Effector memory CD4-positive, alpha-beta T cell (primary cell): ENCODE measurements at regions not wholly inside any gene's neighbourhood (a gene's known extent, or its start where the extent isn't known, plus 50 kb on each side); places are given as distances from the start of the nearest gene placed in this dataset.

Experiments
- DNase-seq, 3 donors: peaks; one replicate each; pipeline ENCODE4 v3.0.0-alpha.2; 2020
- H3K27ac ChIP-seq: 2 replicates; pipeline ENCODE4 v1.7.0; 2013; ENCODE audit warnings: mild to moderate bottlenecking, low read length, moderate library complexity; ENCODE audit not compliant: insufficient read depth, poor library complexity, severe bottlenecking
- H3K27me3 ChIP-seq: replicated peaks from 2 replicates; pipeline ENCODE4 v1.7.0; 2013; ENCODE audit warnings: mild to moderate bottlenecking, low read length; ENCODE audit not compliant: insufficient read depth, control insufficient read depth, poor library complexity, severe bottlenecking
- H3K36me3 ChIP-seq: 2 replicates; pipeline ENCODE4 v1.7.0; 2013; ENCODE audit warnings: mild to moderate bottlenecking, low read length, moderate library complexity; ENCODE audit not compliant: control insufficient read depth, insufficient read depth
- H3K4me1 ChIP-seq: 2 replicates; pipeline ENCODE4 v1.7.0; 2013; ENCODE audit warnings: low read length, mild to moderate bottlenecking; ENCODE audit not compliant: control insufficient read depth, insufficient read depth, poor library complexity, severe bottlenecking
- H3K4me3 ChIP-seq: 2 replicates; pipeline ENCODE4 v1.7.0; 2013; ENCODE audit warnings: low read length, low read depth, mild to moderate bottlenecking; ENCODE audit not compliant: insufficient read depth, poor library complexity, severe bottlenecking
- H3K9me3 ChIP-seq: 2 replicates; pipeline ENCODE4 v1.7.0; 2013; ENCODE audit warnings: mild to moderate bottlenecking, low read length, moderate library complexity; ENCODE audit not compliant: control insufficient read depth

- no peak overlapping the region for H3K4me3 ChIP-seq
- DNase-seq = no peak
- H3K9me3 ChIP-seq = no peaks in the 10 kb centered on the region
- no peaks in the 10 kb centered on the region for H3K4me1 ChIP-seq
- no peaks in the 10 kb centered on the region for H3K27me3 ChIP-seq
- H3K27ac ChIP-seq = no peak overlapping the region
- H3K36me3 ChIP-seq = no peaks in the 10 kb centered on the region
Measured at GRCh38 chr3:28947061-28947460, 333.8 kb upstream of the RBMS3 start.

- DNase-seq = no peak
- Histone ChIP-seq H3K4me1 (no peaks in the 10 kb centered on the region), H3K4me3 (no peak overlapping the region), H3K27ac (no peak overlapping the region), H3K27me3 (no peaks in the 10 kb centered on the region), H3K36me3 (no peaks in the 10 kb centered on the region), H3K9me3 (no peaks in the 10 kb centered on the region)
Measured at GRCh38 chr3:28947751-28948150, 333.1 kb upstream of the RBMS3 start.

GRCh38 chr3:28948685-28949084 is 332.2 kb upstream of the RBMS3 start:
- Histone ChIP-seq H3K27ac (no peak overlapping the region), H3K27me3 (no peaks in the 10 kb centered on the region), H3K4me3 (no peak overlapping the region), H3K4me1 (no peaks in the 10 kb centered on the region), H3K9me3 (no peaks in the 10 kb centered on the region), H3K36me3 (no peaks in the 10 kb centered on the region)
- no peak for DNase-seq

GRCh38 chr3:28949580-28949979 is 331.3 kb upstream of the RBMS3 start:
- no peak overlapping the region for H3K4me3 ChIP-seq
- H3K36me3 ChIP-seq = no peaks in the 10 kb centered on the region
- no peaks in the 10 kb centered on the region for H3K9me3 ChIP-seq
- no peaks in the 10 kb centered on the region for H3K27me3 ChIP-seq
- no peak for DNase-seq
- H3K27ac ChIP-seq = no peak overlapping the region
- no peaks in the 10 kb centered on the region for H3K4me1 ChIP-seq

- Histone ChIP-seq H3K4me1 (no peaks in the 10 kb centered on the region), H3K4me3 (no peak overlapping the region)
Measured at GRCh38 chr3:28950614-28951013, 330.3 kb upstream of the RBMS3 start.

GRCh38 chr3:28951772-28952556 is 328.9 kb upstream of the RBMS3 start:
- Histone ChIP-seq H3K27ac (no peak overlapping the region), H3K4me1 (no peaks in the 10 kb centered on the region), H3K4me3 (no peak overlapping the region), H3K9me3 (no peaks in the 10 kb centered on the region), H3K27me3 (no peaks in the 10 kb centered on the region), H3K36me3 (no peaks in the 10 kb centered on the region)
- no peak for DNase-seq

More at GRCh38 chr3:28950614-28951013, 330.3 kb upstream of the RBMS3 start:
- H3K27me3 ChIP-seq = no peaks in the 10 kb centered on the region
- no peak overlapping the region for H3K27ac ChIP-seq
- H3K9me3 ChIP-seq = no peaks in the 10 kb centered on the region
- DNase-seq = no peak
- H3K36me3 ChIP-seq = no peaks in the 10 kb centered on the region

- Histone ChIP-seq H3K27ac (no peak overlapping the region), H3K9me3 (no peaks in the 10 kb centered on the region), H3K4me1 (no peaks in the 10 kb centered on the region), H3K4me3 (no peak overlapping the region), H3K36me3 (no peaks in the 10 kb centered on the region), H3K27me3 (no peaks in the 10 kb centered on the region)
- DNase-seq = no peak
Measured at GRCh38 chr3:28958656-28959055, 322.2 kb upstream of the RBMS3 start.

GRCh38 chr3:28971156-28971555 is 309.7 kb upstream of the RBMS3 start:
- Histone ChIP-seq H3K4me1 (no peaks in the 10 kb centered on the region), H3K27ac (no peak overlapping the region), H3K4me3 (no peak overlapping the region), H3K36me3 (no peaks in the 10 kb centered on the region), H3K27me3 (no peaks in the 10 kb centered on the region), H3K9me3 (no peaks in the 10 kb centered on the region)
- DNase-seq = no peak

- no peak for DNase-seq
- no peaks in the 10 kb centered on the region for H3K9me3 ChIP-seq
- no peaks in the 10 kb centered on the region for H3K27me3 ChIP-seq
- no peak overlapping the region for H3K27ac ChIP-seq
- H3K4me3 ChIP-seq = no peak overlapping the region
- H3K36me3 ChIP-seq = no peaks in the 10 kb centered on the region
- no peaks in the 10 kb centered on the region for H3K4me1 ChIP-seq
Measured at GRCh38 chr3:28972921-28973320, 307.9 kb upstream of the RBMS3 start.

GRCh38 chr3:28973609-28974008 is 307.3 kb upstream of the RBMS3 start:
- no peak for DNase-seq

More at GRCh38 chr3:28973609-28974008, 307.3 kb upstream of the RBMS3 start:
- Histone ChIP-seq H3K9me3 (no peaks in the 10 kb centered on the region), H3K27me3 (no peaks in the 10 kb centered on the region), H3K36me3 (no peaks in the 10 kb centered on the region), H3K4me3 (no peak overlapping the region), H3K4me1 (no peaks in the 10 kb centered on the region), H3K27ac (no peak overlapping the region)
